HG03521 (cell line): ENCODE measurements at regions not wholly inside any gene's neighbourhood (a gene's known extent, or its start where the extent isn't known, plus 50 kb on each side); places are given as distances from the start of the nearest gene placed in this dataset.

Experiments
- ATAC-seq: cut with Tn5 transposase; IDR thresholded peaks from one replicate; pipeline ENCODE4 v1.9.1; 2021; ENCODE audit warnings: mild to moderate bottlenecking, moderate library complexity; ENCODE audit not compliant: unreplicated experiment

DNA sequence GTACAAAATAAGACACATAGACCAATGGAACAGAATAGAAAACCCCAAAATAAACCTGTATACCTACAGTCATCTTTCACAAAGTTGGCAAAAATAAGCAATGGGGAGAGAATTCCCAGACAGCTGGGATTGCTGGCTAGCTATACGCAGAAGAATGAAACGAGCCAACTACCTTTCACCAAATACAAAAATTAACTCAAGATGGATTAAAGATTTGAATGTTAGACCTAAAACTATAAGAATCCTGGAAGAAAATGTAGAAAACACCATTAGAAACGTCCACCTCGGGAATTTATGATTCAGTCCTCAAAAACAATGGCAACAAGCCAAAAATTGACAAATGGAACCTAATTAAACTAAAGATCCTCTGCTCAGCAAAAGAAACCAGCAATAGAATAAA is 408.1 kb upstream of the SLITRK1 start:
- ATAC-seq: no peak

DNA sequence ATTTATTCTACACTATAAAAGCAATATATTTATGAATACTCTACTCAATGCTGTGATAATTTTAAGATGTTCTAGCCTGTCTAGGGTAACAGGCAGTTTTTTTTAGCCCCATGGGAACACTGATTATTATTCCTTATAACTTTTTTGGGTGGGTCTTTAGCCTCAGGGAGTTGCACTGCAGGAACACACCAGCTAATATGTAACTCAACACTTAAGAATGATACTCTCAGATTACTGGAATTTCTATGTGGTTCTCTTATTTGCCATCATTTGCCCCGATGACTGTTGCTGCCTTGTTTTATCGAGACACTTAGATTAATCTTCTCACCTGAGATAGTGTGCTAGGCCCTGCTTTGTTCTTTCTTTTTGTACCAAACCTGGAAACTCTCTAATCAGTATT is 396.9 kb upstream of the SLITRK1 start:
- no peak for ATAC-seq

DNA sequence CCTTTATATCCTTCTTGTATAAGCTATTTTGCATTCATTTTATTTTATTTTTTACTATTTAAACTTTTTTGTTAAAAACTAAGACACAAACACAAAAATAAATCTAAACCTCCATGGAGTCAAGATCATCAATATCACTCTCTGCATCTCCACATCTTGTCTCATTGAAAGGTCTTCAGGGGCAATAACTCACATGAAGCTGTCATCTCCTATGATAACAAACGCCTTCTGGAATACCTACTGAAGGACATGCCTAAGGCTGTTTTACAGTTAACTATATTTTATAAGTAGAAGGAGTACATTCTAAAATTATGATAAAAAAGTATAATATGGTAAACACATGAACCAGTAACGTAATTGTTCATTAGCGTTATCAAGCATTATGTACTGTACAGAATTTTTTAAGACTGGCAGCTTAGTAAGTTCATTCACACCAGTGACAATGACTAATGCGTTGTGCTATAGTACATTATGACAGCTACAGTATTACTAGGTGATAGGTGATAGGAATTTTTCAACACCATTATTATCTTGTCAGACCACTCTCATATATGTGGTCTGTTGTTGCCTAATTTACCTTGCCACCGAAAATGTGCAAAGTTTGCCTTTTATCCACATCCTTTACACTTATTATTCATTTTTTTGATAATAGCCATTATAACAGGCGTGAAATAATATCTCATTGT is 390.7 kb upstream of the SLITRK1 start:
- ATAC-seq: no peak

DNA sequence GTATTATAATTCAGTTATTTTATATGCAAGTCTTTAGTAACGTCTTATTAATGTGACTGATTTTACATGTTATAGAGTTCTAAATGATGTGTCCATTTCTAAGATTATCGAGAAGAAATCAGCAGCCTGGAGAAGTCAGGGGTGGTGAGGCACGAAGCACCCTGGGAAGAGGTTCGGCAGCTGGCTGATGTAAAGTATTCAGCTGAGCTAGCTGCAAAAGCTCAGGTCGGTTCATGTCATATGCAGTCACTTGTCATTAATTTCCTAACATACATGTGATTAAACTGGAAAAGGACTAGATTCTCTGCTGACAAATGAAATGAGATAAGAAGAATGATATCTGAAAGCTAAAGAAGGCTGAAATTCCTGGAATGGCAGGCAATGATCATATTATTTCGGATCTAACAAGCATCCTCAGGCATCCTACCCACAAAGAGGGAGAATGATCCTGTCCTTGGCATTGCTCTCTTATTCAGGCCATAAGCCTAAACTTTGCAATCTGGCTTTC is 383.0 kb upstream of the SLITRK1 start:
- ATAC-seq: no peak

DNA sequence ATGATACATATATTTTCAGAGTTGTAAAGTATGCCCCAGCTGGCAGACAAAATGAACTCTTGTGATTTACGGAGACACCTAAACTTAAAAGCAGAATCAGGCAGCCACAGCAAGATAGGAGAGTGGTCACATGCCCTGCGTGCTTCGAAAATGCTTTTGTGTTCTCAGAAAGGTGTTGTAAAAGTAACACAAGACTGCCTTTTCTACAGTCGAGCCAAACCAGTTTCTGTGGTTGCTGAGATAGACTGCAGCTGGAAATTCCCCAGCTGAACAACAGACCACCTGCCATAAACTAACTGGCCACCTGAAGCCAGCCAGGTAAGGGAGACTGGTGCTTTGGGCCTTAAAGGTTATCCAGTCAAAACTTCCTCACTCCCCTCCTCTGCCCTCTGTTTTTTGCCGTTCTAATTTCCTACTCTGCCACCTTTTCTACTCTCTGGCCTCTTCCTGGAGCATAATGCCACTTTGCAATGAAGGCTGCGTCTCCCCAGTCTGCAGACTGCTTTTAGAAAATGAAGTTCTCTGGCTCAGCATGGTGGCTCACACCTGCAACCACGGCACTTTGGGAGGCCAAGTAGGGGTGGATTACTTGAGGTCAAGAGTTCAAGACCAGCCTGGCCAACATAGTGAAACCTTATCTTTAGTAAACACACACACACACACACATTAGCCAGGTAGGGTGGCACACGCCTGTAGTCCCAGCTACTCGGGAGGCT is 381.2 kb upstream of the SLITRK1 start:
- ATAC-seq: no peak

DNA sequence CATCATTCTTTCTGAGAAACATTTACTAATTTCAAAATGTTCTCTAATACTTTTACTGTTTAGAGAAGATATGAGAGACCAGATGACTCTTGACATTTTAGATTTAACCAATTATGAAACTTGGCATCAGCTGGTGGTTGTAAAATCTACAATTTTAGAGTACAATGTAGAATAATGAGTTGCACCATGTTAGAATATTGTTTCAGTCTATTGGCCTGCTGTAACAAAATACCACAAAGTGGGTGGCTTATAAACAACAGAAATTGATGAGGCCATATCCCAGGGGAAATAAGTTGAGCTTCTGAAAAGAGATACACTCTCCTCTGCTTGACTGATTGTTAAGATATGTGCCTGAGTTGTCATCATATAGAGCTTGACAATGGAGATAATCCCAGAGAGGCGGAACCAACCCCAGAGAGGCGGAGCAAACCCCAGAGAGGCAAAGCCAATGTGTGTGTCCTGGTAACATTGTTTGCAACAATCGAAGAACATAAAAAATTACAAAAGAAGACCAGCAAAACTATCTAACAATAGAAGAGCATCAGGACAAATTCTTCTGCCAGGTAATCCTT is 373.0 kb upstream of the SLITRK1 start:
- no peak for ATAC-seq

DNA sequence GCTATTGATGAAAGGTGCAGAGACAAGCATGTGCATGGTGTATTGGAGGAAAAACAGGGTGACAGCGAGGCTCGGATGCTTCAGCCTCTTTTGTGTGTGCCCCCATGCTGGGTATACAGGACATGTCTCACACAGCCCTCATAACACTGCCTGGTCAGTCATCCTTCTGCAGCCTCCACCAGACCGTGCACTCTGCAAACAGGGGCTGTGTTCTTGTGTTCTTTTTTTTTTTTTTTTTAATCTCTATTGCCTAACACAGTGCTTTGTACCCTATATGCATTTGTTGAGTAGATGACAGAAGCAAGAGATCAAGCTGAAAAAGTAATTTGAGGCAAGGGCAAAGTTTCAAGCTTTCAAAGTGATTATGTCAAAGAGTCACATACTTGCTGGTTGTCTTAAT is 367.2 kb upstream of the SLITRK1 start:
- no peak for ATAC-seq

DNA sequence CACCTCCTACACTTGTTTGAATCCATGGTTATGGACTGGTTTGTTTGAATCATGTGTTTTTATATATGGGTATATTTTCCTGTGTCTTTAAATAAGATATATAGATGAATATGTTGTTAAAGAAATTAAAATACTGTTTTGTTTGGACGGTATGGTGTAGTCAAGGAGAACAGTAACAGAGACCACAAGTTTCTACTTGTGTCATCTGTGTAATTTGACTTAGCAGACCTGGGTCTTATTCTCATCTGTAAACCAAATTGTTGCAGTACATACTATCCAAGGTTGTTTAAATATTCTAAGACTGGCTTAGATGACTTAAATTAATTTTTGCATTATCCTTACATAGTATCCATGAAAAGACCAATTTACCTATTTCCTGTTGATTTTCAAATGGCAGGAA is 361.1 kb upstream of the SLITRK1 start:
- ATAC-seq: no peak

DNA sequence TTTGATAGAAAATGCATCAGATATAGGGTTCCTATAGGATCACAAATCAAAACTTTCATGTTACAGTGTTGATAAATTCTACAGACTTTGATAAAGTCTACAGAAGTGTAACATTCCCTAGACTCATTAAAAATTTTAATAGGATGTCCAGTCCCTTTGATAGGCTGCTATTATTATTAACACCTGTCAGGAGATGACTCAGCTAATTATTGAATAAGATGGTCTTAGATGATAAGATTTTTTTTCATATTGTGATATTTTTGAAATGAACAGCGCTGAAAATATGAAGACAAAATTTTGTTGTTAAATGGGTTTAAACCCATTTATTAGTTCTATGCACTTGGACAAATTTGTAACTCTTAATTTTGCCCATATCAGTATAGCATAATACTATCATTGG is 356.8 kb upstream of the SLITRK1 start:
- ATAC-seq: no peak

DNA sequence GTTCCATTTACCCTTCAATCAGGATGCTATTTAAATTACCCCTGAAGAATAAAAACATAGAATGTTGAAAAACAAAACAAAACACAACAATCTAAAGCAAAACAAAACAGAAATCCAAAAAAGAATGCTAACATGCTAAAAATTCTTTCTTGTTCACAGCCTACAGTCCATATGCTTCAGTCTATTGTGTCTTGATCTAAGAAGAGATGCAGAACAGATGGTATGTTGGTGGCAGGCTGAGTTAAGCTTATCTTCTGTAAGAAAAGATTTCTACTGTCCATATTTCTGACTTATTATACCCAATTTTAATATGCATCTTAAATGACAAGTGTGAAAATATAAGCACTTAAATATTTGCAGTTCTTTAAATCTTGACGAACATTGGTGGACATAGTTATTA is 356.1 kb upstream of the SLITRK1 start:
- no peak for ATAC-seq

DNA sequence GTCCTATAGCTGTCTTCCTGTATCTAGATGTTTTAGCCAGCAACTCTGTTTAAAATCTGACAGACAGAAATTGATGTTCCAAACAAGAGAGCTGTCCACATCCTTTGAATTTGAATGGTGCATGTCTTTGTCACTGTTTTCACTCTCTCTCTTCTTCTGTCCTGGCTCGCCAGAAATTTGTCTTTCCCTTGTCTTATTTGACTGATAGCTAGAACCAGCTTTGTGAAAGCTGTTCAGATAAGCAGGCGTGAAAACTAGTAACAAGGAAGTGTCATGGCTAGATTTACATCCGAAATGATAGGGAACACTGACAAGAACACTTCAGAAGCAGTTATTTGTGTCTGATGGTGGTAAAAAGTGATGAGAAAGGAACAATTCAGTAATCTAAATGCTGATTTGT is 354.9 kb upstream of the SLITRK1 start:
- no peak for ATAC-seq

DNA sequence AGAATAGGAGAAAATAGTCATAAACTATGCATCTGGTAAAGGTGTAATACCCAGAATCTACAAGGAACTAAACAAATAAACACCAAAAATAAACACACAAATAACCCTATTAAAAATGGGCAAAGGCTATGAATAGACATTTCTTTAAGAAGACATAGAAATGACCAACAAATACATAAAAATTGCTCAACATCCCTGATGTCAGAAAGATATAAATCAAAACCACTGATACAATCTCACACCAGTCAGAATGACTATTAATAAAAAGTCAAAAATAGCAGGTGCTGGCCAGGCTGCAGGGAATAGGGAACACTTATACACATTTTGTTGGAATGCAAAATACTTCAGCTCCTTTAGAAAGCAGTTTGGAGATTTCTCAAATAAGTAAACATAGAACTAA is 352.1 kb upstream of the SLITRK1 start:
- ATAC-seq: no peak

DNA sequence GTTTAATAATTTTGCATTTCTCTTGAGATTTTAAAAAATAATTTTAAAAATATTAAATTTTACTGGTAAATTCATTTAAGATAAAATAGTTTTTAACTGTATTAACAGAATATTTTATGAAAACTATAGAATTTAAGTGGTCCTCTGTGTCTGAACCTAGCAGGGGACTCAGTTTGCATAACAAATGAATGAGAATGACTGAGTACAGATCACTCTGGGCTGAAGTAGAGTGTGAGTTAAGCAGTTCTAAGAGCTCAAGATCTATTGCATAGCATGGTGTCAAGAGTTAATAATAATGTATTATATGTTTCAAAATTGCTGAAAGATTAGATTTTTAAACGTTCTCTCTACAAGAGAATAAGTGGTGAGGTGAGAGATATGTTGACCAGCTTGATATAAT is 348.3 kb upstream of the SLITRK1 start:
- no peak for ATAC-seq

DNA sequence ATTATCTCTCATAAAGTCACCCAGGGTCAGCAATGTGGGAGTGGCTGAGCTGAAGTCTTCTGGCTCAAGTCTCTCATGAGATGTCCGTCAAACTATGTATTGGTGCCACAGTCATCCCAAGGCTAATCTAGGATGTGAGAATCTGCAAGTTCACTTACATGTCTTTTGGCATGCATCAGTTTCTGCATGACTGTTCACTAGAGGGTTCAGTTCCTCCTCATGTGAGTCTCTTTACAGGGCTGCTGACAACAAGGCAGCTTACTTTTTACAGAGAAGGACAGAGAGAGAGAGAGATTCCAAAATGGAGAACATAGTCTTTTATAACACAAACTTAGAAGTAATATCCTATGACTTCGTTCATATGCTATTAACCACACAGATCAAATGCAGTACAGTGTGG is 328.8 kb upstream of the SLITRK1 start:
- no peak for ATAC-seq

DNA sequence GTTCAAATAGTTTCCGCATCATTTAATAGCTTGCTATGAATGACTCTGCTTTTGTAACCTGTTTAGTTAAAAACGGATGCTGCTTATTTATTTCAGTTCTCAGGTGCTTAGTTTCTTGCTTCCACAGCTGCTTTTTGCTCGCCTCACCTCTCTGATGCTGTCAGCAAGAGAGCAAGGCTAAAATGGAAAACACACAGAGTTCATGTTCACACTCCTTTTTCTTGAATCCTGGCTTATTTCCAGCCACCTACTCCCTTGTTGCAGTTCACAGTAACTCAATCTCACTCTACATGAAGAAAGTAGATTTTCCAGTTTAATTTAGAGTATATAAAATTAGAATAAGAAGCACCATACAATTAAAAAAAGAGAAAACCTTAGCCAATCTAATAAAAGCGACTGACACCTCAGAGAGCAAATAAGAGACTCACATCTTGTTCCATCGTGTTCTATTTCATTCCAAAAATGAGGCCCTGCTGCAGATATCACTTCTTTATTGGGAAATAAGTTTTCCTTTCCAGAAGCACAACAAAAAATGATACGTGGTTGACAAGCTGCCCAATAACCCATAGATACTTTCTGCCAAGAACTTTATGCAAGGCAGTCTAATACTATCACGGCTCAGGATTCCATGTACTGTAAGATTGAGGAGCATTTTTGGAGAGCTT is 326.1 kb upstream of the SLITRK1 start:
- ATAC-seq: no peak

DNA sequence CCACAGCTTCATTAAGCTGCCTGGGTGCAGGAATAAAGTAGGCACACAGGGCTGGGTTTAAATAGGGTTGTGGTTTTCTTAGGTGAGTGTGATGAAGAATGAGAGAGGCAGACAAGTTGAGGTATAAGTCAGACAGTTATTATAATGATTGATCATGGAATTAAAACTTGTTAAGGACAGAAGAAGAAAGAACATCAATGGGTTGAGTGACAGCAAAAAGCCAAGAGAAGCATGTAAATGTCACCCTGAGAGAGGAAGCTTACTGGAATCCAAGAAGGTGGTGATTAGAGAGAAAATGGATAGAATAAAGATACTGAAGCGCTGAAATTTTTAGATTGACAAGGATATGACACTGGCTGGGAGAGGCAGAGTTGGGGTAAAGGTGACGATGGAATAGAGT is 325.2 kb upstream of the SLITRK1 start:
- ATAC-seq: no peak

DNA sequence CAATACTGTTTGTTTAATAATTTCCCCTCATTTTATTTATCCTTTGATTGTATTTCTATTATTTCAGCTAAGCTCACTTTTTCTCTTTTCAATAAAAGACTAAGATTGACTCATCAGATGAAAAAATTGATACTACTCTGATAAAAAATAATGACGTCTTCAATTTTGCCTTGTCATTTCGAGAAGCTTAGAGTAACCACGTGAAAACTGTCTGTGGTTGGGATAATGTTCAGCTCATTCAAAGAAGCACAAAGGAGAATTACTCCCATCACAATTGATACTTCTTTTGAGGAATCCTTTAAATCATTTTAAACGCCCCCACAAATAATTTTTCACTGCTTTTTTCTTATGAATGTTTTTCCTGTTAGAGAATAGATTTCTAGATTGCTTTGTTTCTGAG is 318.7 kb upstream of the SLITRK1 start:
- no peak for ATAC-seq

DNA sequence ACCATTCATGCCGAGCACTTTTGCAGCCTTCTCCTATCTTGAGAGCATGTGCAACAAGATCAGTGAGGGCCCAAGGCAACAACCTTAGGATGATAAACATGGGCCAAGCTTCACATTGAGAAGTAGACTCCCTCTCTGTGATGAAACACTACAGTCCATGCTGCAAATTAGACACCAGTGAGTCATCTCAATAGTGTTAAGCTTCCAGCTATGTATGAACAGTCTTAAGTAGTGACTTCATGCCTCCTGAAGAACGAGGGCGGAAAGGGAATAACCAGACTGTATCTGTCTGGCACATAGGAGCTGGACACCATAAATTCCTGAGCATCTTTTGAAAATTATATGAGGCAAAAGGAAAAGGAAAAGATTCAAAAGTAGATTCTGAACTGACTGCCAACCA is 309.9 kb upstream of the SLITRK1 start:
- ATAC-seq: no peak

DNA sequence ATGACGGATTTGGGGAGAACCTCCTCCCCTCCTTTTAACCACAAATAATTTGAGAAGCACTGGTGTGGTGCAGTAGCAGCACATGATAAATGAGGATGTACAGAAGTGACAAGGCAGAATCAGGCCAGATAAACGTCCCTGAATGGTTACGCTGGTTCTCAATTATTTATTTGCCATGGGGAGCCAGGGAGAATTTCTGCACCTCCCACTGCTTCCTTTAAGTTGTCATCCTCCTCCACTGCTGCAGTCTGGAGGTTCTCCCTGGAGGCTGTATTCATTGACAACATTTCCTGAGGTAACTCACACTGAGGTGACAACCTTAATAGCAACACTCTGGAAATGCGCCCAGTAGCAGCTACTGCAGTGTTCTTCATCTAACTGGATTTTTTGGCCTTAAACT is 308.9 kb upstream of the SLITRK1 start:
- ATAC-seq: no peak

DNA sequence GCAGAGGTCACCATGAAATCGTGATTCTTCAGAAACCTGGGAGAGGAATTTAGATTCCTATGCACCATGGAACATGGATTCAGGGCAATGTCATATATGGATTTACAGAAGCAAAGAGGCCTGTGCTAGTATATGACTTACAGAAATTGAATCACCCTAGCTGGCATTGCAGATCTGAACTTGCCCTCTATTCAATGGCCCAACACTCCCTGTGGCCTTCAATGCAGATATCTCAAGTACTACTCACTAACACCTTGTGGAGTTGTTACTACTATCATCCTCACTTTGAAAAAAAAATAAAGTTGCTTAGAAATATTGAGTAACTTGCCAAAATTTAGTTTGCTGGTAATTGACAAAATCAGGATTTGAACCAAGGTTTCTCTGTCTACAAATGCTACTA is 305.4 kb upstream of the SLITRK1 start:
- ATAC-seq: no peak

DNA sequence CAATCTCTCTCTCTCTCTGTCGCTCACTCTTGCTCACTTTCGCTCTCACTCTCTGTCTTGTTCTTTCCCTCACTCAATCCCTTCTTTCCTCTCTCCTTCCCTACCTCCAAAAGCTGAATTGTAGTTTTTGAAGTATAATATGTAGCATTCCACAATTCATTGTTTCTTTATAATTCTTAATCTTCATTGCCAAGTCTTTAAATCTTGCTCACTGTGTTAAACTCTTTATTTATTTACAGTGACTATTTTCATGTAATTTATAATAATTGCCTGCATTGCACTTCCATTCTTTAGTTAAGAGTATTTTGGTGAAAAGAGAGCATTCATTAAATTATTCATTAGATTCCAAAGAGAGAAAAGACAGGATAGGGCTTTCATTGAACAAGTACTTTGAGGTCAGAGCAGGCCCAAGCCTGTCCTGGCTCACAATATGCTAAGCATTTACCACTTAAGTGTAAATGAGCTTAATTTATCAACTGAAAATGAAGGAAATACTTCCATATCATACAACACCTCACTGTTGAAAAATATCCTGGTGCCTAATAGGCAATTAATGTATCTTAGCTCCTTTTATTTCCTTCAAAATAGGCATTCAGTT is 257.4 kb upstream of the SLITRK1 start:
- no peak for ATAC-seq
